ENCODE measurements at regions not wholly inside any gene's neighbourhood (a gene's known extent, or its start where the extent isn't known, plus 50 kb on each side); places are given as distances from the start of the nearest gene placed in this dataset.

GRCh38 chr9:107710546-107710945, 221.0 kb upstream of the KLF4 start:
- Histone ChIP-seq H2BK20ac (ENCODE audit: low read depth, low read length, poor library complexity, severe bottlenecking) (no peak overlapping the region), H3K23ac (ENCODE audit: insufficient read length, low read depth, low read length) (no peak overlapping the region), H3K14ac (ENCODE audit: insufficient read depth, low read length) (no peak overlapping the region), H3K4me1 (ENCODE audit: insufficient read depth, low read length) (no peaks in the 10 kb centered on the region), H3K56ac (ENCODE audit: insufficient read length, low read depth, low read length) (no peak overlapping the region), H3K79me2 (ENCODE audit: insufficient read depth, low read length) (no peaks in the 10 kb centered on the region), H2BK120ac (ENCODE audit: low read depth, low read length, poor library complexity, severe bottlenecking) (no peak overlapping the region), H3K27me3 (ENCODE audit: insufficient read depth, low read length) (no peaks in the 10 kb centered on the region), H2BK12ac (ENCODE audit: insufficient read length, low read depth, low read length) (no peak overlapping the region), H4K91ac (ENCODE audit: insufficient read length, low read depth, low read length) (no peak overlapping the region), H2AK5ac (ENCODE audit: insufficient read length, low read length) (no peak overlapping the region), H3K9me3 (ENCODE audit: control insufficient read depth, low read depth, low read length) (no peaks in the 10 kb centered on the region), H3K79me1 (ENCODE audit: insufficient read depth, low read depth, low read length, poor library complexity, severe bottlenecking) (no peaks in the 10 kb centered on the region), H3K4ac (ENCODE audit: low read depth, low read length) (no peak overlapping the region), H3K9ac (ENCODE audit: extremely low read depth, insufficient read length, low read length) (no peak overlapping the region), H4K5ac (ENCODE audit: insufficient read length, low read depth, low read length) (no peak overlapping the region), H3K18ac (ENCODE audit: insufficient read length, low read depth, low read length) (no peak overlapping the region), H4K20me1 (ENCODE audit: control insufficient read depth, insufficient read depth, insufficient read length) (no peaks in the 10 kb centered on the region), H3K23me2 (ENCODE audit: insufficient read length, low read depth, low read length, poor library complexity, severe bottlenecking) (no peaks in the 10 kb centered on the region), H2BK15ac (ENCODE audit: low read depth, low read length) (no peak overlapping the region), H2AFZ (ENCODE audit: low read length) (no peak overlapping the region), H4K8ac (replicated peaks; ENCODE audit: insufficient read length, low read depth, low read length) (no peak overlapping the region), H3K4me2 (ENCODE audit: insufficient read depth, insufficient read length, low read length) (no peak overlapping the region), H3K27ac (ENCODE audit: insufficient read length, low read depth, low read length) (no peak overlapping the region), H3T11ph (ENCODE audit: low read length) (no peak overlapping the region), H2BK5ac (ENCODE audit: insufficient read length, low read length) (no peak overlapping the region)
- Mint-ChIP-seq H3K9me3 (no peaks in the 10 kb centered on the region), H3K27ac (no peak overlapping the region), H3K36me3 (ENCODE audit: insufficient read depth in 1 of 3, low read depth in 3 of 3) (no peaks in the 10 kb centered on the region), H3K4me3 (no peak overlapping the region), H3K27me3 (ENCODE audit: low read depth) (no peaks in the 10 kb centered on the region; the same call in 1 of the 2 replicates), H3K4me1 (peaks cover 0 to 3% of the 10 kb centered on the region in 2 experiments; a peak in 1 of 4 replicates)
- WGBS (ENCODE audit: extremely low coverage, insufficient read length, low lambda C conversion rate) = no CpG with 5 or more reads among the region's 1 CpG
- TF ChIP-seq, protein P1, sequence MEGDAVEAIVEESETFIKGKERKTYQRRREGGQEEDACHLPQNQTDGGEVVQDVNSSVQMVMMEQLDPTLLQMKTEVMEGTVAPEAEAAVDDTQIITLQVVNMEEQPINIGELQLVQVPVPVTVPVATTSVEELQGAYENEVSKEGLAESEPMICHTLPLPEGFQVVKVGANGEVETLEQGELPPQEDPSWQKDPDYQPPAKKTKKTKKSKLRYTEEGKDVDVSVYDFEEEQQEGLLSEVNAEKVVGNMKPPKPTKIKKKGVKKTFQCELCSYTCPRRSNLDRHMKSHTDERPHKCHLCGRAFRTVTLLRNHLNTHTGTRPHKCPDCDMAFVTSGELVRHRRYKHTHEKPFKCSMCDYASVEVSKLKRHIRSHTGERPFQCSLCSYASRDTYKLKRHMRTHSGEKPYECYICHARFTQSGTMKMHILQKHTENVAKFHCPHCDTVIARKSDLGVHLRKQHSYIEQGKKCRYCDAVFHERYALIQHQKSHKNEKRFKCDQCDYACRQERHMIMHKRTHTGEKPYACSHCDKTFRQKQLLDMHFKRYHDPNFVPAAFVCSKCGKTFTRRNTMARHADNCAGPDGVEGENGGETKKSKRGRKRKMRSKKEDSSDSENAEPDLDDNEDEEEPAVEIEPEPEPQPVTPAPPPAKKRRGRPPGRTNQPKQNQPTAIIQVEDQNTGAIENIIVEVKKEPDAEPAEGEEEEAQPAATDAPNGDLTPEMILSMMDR (conservative IDR thresholded peaks at IDR 0.05) = no peak
- DNase-seq = no peak
